ENCODE measurements at regions not wholly inside any gene's neighbourhood (a gene's known extent, or its start where the extent isn't known, plus 50 kb on each side); places are given as distances from the start of the nearest gene placed in this dataset.

- no peak for DNase-seq (ENCODE audit: low spot score)
- no peak for ATAC-seq (ENCODE audit: insufficient number of reproducible peaks, low FRiP score, low read depth)
Measured at GRCh38 chr13:106898231-106898630, 330.3 kb upstream of the ARGLU1 start.

GRCh38 chr13:106888148-106888547 is 320.2 kb upstream of the ARGLU1 start:
- TF ChIP-seq CTCF (IDR thresholded peaks at IDR 0.05): no peak
- no peak for ATAC-seq (ENCODE audit: insufficient number of reproducible peaks, low FRiP score, low read depth)
- no peak for DNase-seq (ENCODE audit: low spot score)

More at GRCh38 chr13:106898231-106898630, 330.3 kb upstream of the ARGLU1 start:
- Histone ChIP-seq H3K27ac (no peak overlapping the region), H3K27me3 (replicated peaks; ENCODE audit: insufficient read depth) (no peaks in the 10 kb centered on the region), H3K4me1 (ENCODE audit: control insufficient read depth in 1 of 2, low read depth in 2 of 2) (peaks cover 2 to 4% of the 10 kb centered on the region in 2 donors), H3K9me3 (no peaks in the 10 kb centered on the region), H3K4me3 (no peak overlapping the region), H3K36me3 (no peaks in the 10 kb centered on the region)
- TF ChIP-seq CTCF (IDR thresholded peaks at IDR 0.05): no peak

GRCh38 chr13:106887686-106888085 is 319.7 kb upstream of the ARGLU1 start:
- Histone ChIP-seq H3K9me3 (no peaks in the 10 kb centered on the region), H3K4me3 (no peak overlapping the region), H3K27ac (no peak overlapping the region), H3K36me3 (no peaks in the 10 kb centered on the region), H3K27me3 (replicated peaks; ENCODE audit: insufficient read depth) (no peaks in the 10 kb centered on the region), H3K4me1 (ENCODE audit: control insufficient read depth in 1 of 2, low read depth in 2 of 2) (peaks cover 4 to 31% of the 10 kb centered on the region in 2 donors)
- no peak for DNase-seq (ENCODE audit: low spot score)
- ATAC-seq (ENCODE audit: insufficient number of reproducible peaks, low FRiP score, low read depth): no peak
- TF ChIP-seq CTCF (IDR thresholded peaks at IDR 0.05): no peak

More at GRCh38 chr13:106888148-106888547, 320.2 kb upstream of the ARGLU1 start:
- H3K36me3 ChIP-seq: no peaks in the 10 kb centered on the region
- H3K9me3 ChIP-seq: no peaks in the 10 kb centered on the region
- peaks cover 4 to 26% of the 10 kb centered on the region in 2 donors for H3K4me1 ChIP-seq (ENCODE audit: control insufficient read depth in 1 of 2, low read depth in 2 of 2)
- no peak overlapping the region for H3K27ac ChIP-seq
- H3K4me3 ChIP-seq: no peak overlapping the region
- H3K27me3 ChIP-seq (replicated peaks; ENCODE audit: insufficient read depth): no peaks in the 10 kb centered on the region

GRCh38 chr13:106883976-106884375 is 316.0 kb upstream of the ARGLU1 start:
- Histone ChIP-seq H3K4me1 (ENCODE audit: control insufficient read depth in 1 of 2, low read depth in 2 of 2) (peaks cover 6 to 55% of the 10 kb centered on the region in 2 donors), H3K4me3 (no peak overlapping the region), H3K27me3 (replicated peaks; ENCODE audit: insufficient read depth) (no peaks in the 10 kb centered on the region), H3K36me3 (no peaks in the 10 kb centered on the region), H3K9me3 (no peaks in the 10 kb centered on the region), H3K27ac (no peak overlapping the region)
- ATAC-seq (ENCODE audit: insufficient number of reproducible peaks, low FRiP score, low read depth) (no peak), DNase-seq (ENCODE audit: low spot score) (no peak)
- no peak for TF ChIP-seq CTCF (IDR thresholded peaks at IDR 0.05)

- H3K4me3 ChIP-seq: no peak overlapping the region
- ATAC-seq (ENCODE audit: insufficient number of reproducible peaks, low FRiP score, low read depth) (no peak), DNase-seq (ENCODE audit: low spot score) (no peak)
- peaks cover 2 to 45% of the 10 kb centered on the region in 2 donors for H3K4me1 ChIP-seq (ENCODE audit: control insufficient read depth in 1 of 2, low read depth in 2 of 2)
- no peak for TF ChIP-seq CTCF (IDR thresholded peaks at IDR 0.05)
- no peaks in the 10 kb centered on the region for H3K9me3 ChIP-seq
- H3K36me3 ChIP-seq: no peaks in the 10 kb centered on the region
- H3K27me3 ChIP-seq (replicated peaks; ENCODE audit: insufficient read depth): no peaks in the 10 kb centered on the region
- H3K27ac ChIP-seq: peak overlapping the region; percentile 54 to 61
Measured at GRCh38 chr13:106882246-106882645, 314.3 kb upstream of the ARGLU1 start.
